ENCODE measurements at regions not wholly inside any gene's neighbourhood (a gene's known extent, or its start where the extent isn't known, plus 50 kb on each side); places are given as distances from the start of the nearest gene placed in this dataset.
A peak's percentile ranks its signal among the peaks of the same experiment; 100 is the strongest.

DNA sequence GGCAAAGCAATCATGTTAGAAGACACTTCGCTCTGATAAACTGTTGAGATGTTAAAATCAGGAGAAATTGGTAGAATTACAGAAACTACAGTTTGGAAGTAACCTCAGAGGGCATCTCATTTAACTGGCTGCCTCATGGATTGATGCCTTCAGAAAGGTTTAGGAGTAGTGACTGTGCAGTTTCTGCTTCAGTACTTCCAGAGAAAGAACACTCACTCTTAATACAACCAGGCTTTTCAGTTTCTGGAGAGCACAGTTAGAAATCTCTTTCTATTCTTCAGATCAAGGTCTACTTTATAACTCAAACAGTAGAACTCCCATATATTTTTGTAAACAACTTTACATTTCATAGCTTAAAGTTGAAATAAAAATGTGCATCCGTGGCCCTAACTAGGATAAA is 1358.9 kb upstream of the LRRTM3 start:
- ChIA-PET POLR2A (ENCODE audit: low non-redundant PET) (no interaction called here), CTCF (no interaction called here)
- intact Hi-C loops (cut with micrococcal nuclease; ENCODE audit: unreplicated experiment), result no loop called here
- TF ChIP-seq EZH2 (IDR thresholded peaks at IDR 0.05; ENCODE audit: borderline replicate concordance, low read depth, low read length, poor library complexity, severe bottlenecking) (no peak), CTCF (conservative IDR thresholded peaks at IDR 0.05; ENCODE audit: low read depth, low read length) (no peak)
- H3K36me3 ChIP-seq (ENCODE audit: insufficient read depth, low read length, poor library complexity, severe bottlenecking), result no peaks in the 10 kb centered on the region
- no peaks in the 10 kb centered on the region for H3K27me3 ChIP-seq (replicated peaks; ENCODE audit: insufficient read depth, low read depth, low read length, poor library complexity)
- DNase-seq (ENCODE audit: low spot score), result no peak
- no TSS peak for BruUV-seq (replicated peaks)
- no peaks in the 10 kb centered on the region for H3K4me1 ChIP-seq (ENCODE audit: insufficient read depth, low read length, poor library complexity, severe bottlenecking)
- H3K9me3 ChIP-seq (ENCODE audit: low read depth, low read length, poor library complexity, severe bottlenecking), result peaks cover 5% of the 10 kb centered on the region
- H3K27ac ChIP-seq (ENCODE audit: low read depth, low read length, poor library complexity, severe bottlenecking), result no peak overlapping the region
- no peak overlapping the region for H3K4me3 ChIP-seq (ENCODE audit: low read depth, low read length, poor library complexity, severe bottlenecking)

DNA sequence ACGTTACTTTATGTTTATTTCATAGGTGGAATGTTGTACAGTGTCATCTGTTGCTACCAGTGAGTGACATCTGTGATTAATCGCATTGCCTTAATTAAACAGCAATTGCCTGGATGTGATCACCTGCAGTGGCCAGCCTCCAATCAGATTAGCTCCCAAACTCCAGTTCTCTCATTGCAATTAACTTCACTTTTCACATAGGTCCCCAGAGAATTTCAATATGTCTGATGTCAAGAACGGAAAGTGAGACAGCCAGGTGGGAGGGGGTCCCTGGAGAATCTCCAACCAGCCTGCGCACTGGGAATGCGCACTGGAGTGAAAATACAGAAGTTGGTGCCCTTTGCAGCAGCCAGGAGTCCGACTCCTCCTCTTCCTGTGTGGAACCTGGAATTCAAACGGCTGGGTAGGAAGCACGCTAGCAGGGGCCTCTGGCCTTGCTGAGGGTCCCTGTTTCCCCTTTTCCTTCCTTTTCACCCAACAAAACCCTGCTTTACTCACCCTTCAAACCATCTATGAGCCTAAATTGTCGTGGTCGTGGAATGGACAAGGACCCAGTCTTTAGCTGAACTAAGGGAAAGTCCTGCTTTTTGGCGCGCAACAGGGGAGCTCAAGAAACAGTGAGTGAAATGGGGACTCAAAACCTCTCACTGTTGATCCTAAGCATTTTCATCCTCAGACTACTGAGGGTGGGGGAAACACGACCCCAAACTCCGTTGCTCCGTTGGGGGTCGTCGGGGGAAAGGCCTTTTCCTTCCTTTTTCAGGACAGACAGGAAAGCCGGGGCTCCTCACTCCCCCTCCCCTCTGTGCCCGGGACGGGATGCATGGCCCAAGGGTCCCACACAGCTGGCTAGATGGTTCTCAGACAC is 1355.5 kb upstream of the LRRTM3 start:
- Histone ChIP-seq H3K4me1 (ENCODE audit: insufficient read depth, low read length, poor library complexity, severe bottlenecking) (no peaks in the 10 kb centered on the region), H3K9me3 (ENCODE audit: low read depth, low read length, poor library complexity, severe bottlenecking) (no peaks in the 10 kb centered on the region), H3K27me3 (replicated peaks; ENCODE audit: insufficient read depth, low read depth, low read length, poor library complexity) (no peaks in the 10 kb centered on the region), H3K36me3 (ENCODE audit: insufficient read depth, low read length, poor library complexity, severe bottlenecking) (no peaks in the 10 kb centered on the region), H3K27ac (ENCODE audit: low read depth, low read length, poor library complexity, severe bottlenecking) (peak overlapping the region; percentile 60), H3K4me3 (ENCODE audit: low read depth, low read length, poor library complexity, severe bottlenecking) (peak overlapping the region; percentile 49)
- ChIA-PET POLR2A (ENCODE audit: low non-redundant PET) (interaction anchor here (0.6 kb wide), 1 partner anchor 29 kb away, joined by 3 read pairs; no protein-coding TSS in a partner anchor), CTCF (no interaction called here)
- BruUV-seq (replicated peaks), result TSS peak; percentile 86
- intact Hi-C loops (cut with micrococcal nuclease; ENCODE audit: unreplicated experiment), result no loop called here
- DNase-seq (ENCODE audit: low spot score), result peak; percentile 74
- TF ChIP-seq CTCF (conservative IDR thresholded peaks at IDR 0.05; ENCODE audit: low read depth, low read length) (no peak), EZH2 (IDR thresholded peaks at IDR 0.05; ENCODE audit: borderline replicate concordance, low read depth, low read length, poor library complexity, severe bottlenecking) (no peak)

- CTCF ChIA-PET, result no interaction called here
- TF ChIP-seq CTCF (conservative IDR thresholded peaks at IDR 0.05; ENCODE audit: low read depth, low read length), result no peak
- TF ChIP-seq EZH2 (IDR thresholded peaks at IDR 0.05; ENCODE audit: borderline replicate concordance, low read depth, low read length, poor library complexity, severe bottlenecking), result no peak
- Histone ChIP-seq H3K4me1 (ENCODE audit: insufficient read depth, low read length, poor library complexity, severe bottlenecking) (no peaks in the 10 kb centered on the region), H3K4me3 (ENCODE audit: low read depth, low read length, poor library complexity, severe bottlenecking) (peak overlapping the region; percentile 49), H3K36me3 (ENCODE audit: insufficient read depth, low read length, poor library complexity, severe bottlenecking) (no peaks in the 10 kb centered on the region), H3K9me3 (ENCODE audit: low read depth, low read length, poor library complexity, severe bottlenecking) (no peaks in the 10 kb centered on the region), H3K27me3 (replicated peaks; ENCODE audit: insufficient read depth, low read depth, low read length, poor library complexity) (no peaks in the 10 kb centered on the region), H3K27ac (ENCODE audit: low read depth, low read length, poor library complexity, severe bottlenecking) (peak overlapping the region; percentile 60)
- POLR2A ChIA-PET (ENCODE audit: low non-redundant PET), result interaction anchor here (0.6 kb wide), 1 partner anchor 29 kb away, joined by 3 read pairs; no protein-coding TSS in a partner anchor
- peak; percentile 9 for DNase-seq (ENCODE audit: low spot score)
- intact Hi-C loops (cut with micrococcal nuclease; ENCODE audit: unreplicated experiment), result no loop called here
- BruUV-seq (replicated peaks), result no TSS peak
Measured at GRCh38 chr10:65571011-65571570, 1354.7 kb upstream of the LRRTM3 start.

Data from A673 (cell line).